ENCODE measurements at regions not wholly inside any gene's neighbourhood (a gene's known extent, or its start where the extent isn't known, plus 50 kb on each side); places are given as distances from the start of the nearest gene placed in this dataset.
A peak's percentile ranks its signal among the peaks of the same experiment; 100 is the strongest.
"Not testable (repeated sequence)": the region's sequence is repeated elsewhere in the genome, so short reads cannot be mapped to it uniquely, and the experiment has no call there.

DNA sequence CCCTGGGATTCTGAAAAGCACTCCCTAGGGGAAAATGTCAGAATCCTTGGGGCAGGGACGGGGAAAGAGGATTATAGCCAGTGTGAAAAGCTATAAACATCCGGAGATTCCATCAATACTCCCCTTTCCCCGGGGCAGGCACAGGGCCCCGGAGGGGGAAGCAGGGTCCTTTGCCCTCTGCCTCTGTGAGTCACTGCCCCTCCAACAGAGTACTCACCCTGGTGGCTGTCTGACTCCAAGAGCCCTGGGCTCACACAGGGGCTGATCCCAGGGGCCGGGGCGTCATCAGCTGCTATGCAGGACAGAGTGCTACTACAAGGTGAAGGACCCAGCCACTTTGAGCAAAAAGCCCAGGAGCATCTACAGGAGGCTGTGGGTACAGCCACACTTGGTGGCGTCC, 133.0 kb upstream of the PRR20G start:
- no peak overlapping the region for H3K4me3 Mint-ChIP-seq
- H3K27me3 Mint-ChIP-seq, result peaks cover 42% of the 10 kb centered on the region
- no peaks in the 10 kb centered on the region for H3K9me3 Mint-ChIP-seq (ENCODE audit: low read depth)
- H3K27ac Mint-ChIP-seq, result no peak overlapping the region
- H3K36me3 Mint-ChIP-seq (ENCODE audit: low read depth), result no peaks in the 10 kb centered on the region
- POLR2A ChIA-PET, result no interaction called here
- DNase-seq (no peak), ATAC-seq (no peak)
- CTCF ChIA-PET, result no interaction called here
- no peaks in the 10 kb centered on the region for H3K4me1 Mint-ChIP-seq
- intact Hi-C loops (cut with DNase I, micrococcal nuclease), result no loop called here

DNA sequence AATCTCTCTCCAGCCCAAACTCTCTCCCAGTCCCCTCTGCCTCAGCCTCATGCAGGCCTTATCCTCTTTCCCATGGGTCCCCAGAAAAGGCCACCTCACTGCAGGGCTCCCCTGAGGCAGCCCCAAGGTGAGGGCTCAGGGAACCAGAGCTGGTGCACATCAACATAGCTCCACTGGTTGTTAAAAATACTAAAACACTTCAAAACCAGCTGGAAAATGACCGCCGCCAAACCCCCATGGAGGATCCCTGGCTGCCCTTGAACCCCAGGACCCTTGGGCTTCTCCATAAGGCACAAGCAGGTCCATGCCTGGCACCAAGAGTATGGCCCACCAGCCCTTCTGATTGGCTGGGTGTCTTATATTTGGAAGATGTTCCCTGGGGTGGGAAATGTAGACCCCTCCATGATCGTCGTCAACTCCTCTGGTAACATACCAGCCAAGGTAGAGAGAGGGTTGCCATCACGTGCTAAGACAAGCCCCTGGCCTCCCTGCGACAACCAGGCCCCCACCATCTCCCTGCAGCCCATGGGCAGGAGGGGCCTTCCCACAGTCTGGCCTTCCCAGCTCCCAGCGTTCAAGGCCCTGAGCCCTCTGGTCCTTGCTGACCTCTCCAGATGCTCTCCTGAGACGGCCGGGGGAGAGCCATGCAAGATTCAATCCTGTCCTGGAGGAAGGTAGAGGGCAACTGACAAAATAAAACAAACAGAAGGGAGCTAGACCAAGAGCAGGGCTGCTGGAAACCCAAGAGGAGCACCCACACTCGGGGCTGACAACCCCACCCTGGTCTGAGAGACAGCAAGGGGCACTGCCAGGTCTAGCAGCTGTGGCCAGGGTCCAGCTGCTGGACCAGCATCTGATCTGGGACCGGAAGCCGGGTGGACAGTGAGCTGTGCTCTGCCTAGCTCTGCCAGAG, 132.1 kb upstream of the PRR20G start:
- Mint-ChIP-seq H3K9me3 (ENCODE audit: low read depth) (no peaks in the 10 kb centered on the region), H3K27me3 (peaks cover 47% of the 10 kb centered on the region), H3K27ac (no peak overlapping the region), H3K4me1 (no peaks in the 10 kb centered on the region), H3K36me3 (ENCODE audit: low read depth) (no peaks in the 10 kb centered on the region), H3K4me3 (no peak overlapping the region)
- intact Hi-C loops (cut with DNase I, micrococcal nuclease), result no loop called here
- CTCF ChIA-PET, result no interaction called here
- POLR2A ChIA-PET, result no interaction called here
- ATAC-seq, result no peak
- no peak for DNase-seq

DNA sequence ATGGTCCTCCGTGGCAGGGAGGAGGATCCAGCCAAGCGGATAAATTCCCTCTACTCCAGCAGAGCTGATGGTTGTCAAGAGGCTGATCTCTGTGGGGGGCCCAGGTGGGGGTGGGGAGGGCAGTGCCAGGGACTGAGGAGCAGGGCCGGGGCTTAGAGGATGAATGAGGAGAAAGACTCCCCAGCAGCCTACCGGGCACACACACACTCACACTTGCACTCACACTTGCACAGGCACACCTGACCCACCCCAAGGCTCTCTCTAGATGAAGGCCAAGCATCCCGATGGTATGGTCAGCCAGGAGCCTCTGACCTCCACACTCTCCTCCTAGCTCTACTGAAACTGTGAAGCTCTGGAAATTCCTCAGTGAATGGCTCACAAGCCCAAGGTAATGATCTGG, 131.3 kb upstream of the PRR20G start:
- H3K27me3 Mint-ChIP-seq, result peaks cover 44% of the 10 kb centered on the region
- DNase-seq, result no peak
- no peak overlapping the region for H3K27ac Mint-ChIP-seq
- no peak overlapping the region for H3K4me3 Mint-ChIP-seq
- no peak for ATAC-seq
- intact Hi-C loops (cut with DNase I, micrococcal nuclease), result no loop called here
- ChIA-PET POLR2A (no interaction called here), CTCF (no interaction called here)
- no peaks in the 10 kb centered on the region for H3K4me1 Mint-ChIP-seq
- H3K9me3 Mint-ChIP-seq (ENCODE audit: low read depth), result no peaks in the 10 kb centered on the region
- H3K36me3 Mint-ChIP-seq (ENCODE audit: low read depth), result no peaks in the 10 kb centered on the region

DNA sequence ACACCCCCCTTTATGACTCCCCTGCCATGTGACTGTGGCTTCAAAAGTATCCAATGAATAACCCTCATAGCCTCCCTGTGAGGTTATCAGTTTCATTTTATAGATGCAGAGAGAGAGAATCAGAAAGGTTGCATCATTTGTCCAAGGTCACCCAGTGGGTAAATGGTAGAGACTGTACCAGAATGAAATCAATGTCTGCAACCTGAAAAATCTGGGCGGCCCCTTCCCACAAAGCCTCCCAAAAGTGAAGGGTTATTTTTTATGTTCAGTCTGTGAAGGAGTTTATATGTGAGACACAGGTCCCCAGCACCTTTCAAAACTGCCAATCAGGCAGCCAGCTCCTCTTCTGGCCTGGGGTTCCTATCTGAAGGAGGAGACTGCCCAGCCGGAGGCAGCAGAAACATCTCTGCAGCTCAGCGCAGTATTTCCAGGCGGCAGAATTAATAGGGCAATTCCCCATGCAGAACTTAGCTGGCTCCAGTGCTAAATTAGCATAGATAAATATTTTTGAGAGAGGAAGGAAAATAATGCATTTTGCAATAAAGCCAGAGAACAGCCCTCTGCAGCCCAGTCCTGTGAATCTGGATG, 130.8 kb upstream of the PRR20G start:
- DNase-seq, result no peak
- intact Hi-C loops (cut with DNase I, micrococcal nuclease), result no loop called here

DNA sequence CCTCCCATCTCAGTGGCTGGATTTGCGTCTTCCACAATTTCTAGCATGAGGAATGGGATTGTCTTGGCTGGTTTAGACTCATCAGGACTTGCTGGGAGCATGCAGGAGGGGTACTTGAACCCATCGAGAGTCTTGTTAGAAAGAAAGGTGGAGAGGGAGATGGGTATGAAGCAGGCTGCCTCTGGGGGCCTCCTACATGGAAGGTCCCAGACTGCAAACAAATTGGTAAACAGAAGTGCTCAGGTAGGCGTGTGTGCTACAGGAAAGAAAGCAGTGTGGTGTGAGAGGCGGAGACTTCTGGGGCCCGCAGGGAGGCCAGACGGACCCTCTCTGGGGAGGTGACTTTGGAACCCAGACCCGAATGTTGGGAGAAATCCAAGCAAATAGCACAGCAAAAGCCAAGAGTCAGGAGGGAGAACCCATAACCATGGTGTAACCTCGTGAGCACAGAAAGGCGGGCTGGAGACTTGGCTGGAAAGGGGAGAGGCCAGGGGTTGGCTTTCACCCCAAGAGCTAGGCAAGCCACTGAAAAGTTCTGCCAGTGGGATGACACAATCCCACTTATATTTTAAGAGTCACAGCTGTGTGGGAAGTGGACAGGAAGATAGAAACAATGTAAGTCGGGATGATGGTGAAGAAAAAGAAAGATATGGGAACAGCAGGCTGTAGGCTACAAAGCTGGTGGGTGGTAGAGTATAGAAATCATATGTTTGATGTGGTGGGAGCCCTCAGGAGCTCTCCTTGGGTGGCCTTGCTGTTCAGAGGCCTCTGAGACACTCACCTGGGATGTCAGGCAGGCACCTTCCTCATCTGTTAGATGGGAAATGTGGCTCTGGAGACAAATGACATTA, 130.1 kb upstream of the PRR20G start:
- intact Hi-C loops (cut with DNase I, micrococcal nuclease), result no loop called here
- Mint-ChIP-seq H3K27me3 (peaks cover 45% of the 10 kb centered on the region), H3K36me3 (ENCODE audit: low read depth) (no peaks in the 10 kb centered on the region), H3K27ac (no peak overlapping the region), H3K4me3 (no peak overlapping the region), H3K9me3 (ENCODE audit: low read depth) (no peaks in the 10 kb centered on the region), H3K4me1 (no peaks in the 10 kb centered on the region)
- ChIA-PET POLR2A (no interaction called here), CTCF (no interaction called here)
- ATAC-seq (no peak), DNase-seq (no peak)

More for the DNA sequence above, 130.8 kb upstream of the PRR20G start:
- Mint-ChIP-seq H3K27ac (no peak overlapping the region), H3K36me3 (ENCODE audit: low read depth) (no peaks in the 10 kb centered on the region), H3K27me3 (peaks cover 44% of the 10 kb centered on the region), H3K9me3 (ENCODE audit: low read depth) (no peaks in the 10 kb centered on the region), H3K4me1 (no peaks in the 10 kb centered on the region), H3K4me3 (no peak overlapping the region)
- peak; percentile 55 for ATAC-seq
- ChIA-PET CTCF (no interaction called here), POLR2A (no interaction called here)

DNA sequence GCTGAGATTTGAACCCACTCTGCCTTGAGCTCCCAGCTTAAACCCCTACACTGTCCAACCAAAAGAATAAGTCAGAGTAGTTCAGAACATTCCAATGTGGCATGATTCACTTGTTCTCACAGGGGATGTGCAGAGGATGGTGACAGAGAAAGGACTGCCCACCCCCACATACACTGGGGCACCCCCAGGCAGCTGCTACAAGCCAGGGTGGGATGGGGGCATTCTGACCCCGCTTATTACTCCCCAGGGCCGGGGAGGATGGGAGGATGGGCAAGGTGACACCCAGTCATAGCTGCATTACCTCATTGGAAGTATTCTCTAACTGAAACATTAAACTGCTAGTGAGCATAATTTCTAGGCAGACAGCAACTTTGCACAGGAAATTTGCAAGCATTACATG, 126.0 kb upstream of the PRR20G start:
- POLR2A ChIA-PET, result no interaction called here
- intact Hi-C loops (cut with DNase I, micrococcal nuclease), result no loop called here
- Mint-ChIP-seq H3K27ac (no peak overlapping the region), H3K27me3 (peaks cover 39% of the 10 kb centered on the region), H3K9me3 (ENCODE audit: low read depth) (no peaks in the 10 kb centered on the region), H3K36me3 (ENCODE audit: low read depth) (no peaks in the 10 kb centered on the region), H3K4me1 (no peaks in the 10 kb centered on the region), H3K4me3 (no peak overlapping the region)
- ATAC-seq (no peak), DNase-seq (no peak)
- CTCF ChIA-PET, result no interaction called here

DNA sequence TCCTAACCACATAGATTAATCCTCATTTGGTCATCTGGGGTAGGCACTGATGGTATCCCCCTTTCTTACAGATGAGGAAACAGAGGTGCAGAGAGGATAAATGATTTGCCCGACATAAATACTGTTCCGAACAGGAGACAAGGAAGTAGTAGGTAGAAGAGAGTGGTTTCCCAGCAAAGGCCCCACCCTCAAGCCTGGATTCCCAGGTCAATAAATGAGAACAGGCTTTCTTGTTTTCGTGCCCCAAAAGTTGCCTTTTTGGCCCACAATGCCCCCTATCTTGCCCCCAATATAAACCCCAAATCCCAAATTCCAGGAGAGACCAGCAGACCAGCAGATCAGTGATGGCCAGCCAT, 125.5 kb upstream of the PRR20G start:
- H3K27ac Mint-ChIP-seq, result no peak overlapping the region
- no peaks in the 10 kb centered on the region for H3K9me3 Mint-ChIP-seq (ENCODE audit: low read depth)
- intact Hi-C loops (cut with DNase I, micrococcal nuclease), result no loop called here
- ChIA-PET POLR2A (no interaction called here), CTCF (no interaction called here)
- no peak for ATAC-seq
- no peaks in the 10 kb centered on the region for H3K36me3 Mint-ChIP-seq (ENCODE audit: low read depth)
- H3K27me3 Mint-ChIP-seq, result peaks cover 37% of the 10 kb centered on the region
- DNase-seq, result no peak
- H3K4me3 Mint-ChIP-seq, result no peak overlapping the region
- H3K4me1 Mint-ChIP-seq, result no peaks in the 10 kb centered on the region

DNA sequence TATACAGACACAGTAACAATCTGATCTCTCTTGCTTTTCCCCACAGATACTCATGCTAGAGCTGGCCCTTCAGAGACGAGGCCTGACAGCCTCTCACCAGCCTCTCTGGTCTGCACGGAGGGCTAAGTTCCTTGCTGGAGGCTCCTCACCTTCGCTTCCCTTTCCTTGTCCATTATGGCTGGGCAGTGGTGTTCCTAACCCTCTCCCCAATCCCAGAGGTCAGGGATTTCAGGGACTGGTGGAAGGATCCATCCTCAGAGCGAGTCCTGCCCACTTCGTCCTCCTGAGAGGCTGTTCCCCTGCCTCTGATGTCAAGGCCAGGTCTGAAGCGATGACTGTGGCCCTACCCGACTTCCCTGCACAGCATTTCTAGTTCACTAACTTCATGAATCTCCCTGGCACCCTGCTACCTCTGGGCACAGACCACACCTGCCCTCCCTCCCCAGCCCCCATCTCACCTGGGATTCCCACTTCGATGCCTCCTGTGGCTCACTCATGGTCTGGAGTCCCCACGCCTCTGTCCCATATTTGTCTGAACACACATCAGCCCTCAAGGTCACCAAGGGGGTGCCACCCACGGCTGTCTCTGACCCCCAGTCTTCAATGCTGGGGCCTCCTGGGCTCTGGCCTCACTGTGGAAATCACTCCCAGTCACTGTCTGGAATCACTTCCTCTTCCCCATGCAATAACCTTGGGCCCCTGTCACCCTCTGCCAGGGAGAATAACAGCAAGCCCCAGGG, 124.9 kb upstream of the PRR20G start:
- DNase-seq (no peak), ATAC-seq (no peak)
- no peaks in the 10 kb centered on the region for H3K4me1 Mint-ChIP-seq
- no peak overlapping the region for H3K27ac Mint-ChIP-seq
- no peak overlapping the region for H3K4me3 Mint-ChIP-seq
- CTCF ChIA-PET, result no interaction called here
- H3K36me3 Mint-ChIP-seq (ENCODE audit: low read depth), result no peaks in the 10 kb centered on the region
- H3K27me3 Mint-ChIP-seq, result peaks cover 37% of the 10 kb centered on the region
- POLR2A ChIA-PET, result no interaction called here
- no peaks in the 10 kb centered on the region for H3K9me3 Mint-ChIP-seq (ENCODE audit: low read depth)
- intact Hi-C loops (cut with DNase I, micrococcal nuclease), result no loop called here

DNA sequence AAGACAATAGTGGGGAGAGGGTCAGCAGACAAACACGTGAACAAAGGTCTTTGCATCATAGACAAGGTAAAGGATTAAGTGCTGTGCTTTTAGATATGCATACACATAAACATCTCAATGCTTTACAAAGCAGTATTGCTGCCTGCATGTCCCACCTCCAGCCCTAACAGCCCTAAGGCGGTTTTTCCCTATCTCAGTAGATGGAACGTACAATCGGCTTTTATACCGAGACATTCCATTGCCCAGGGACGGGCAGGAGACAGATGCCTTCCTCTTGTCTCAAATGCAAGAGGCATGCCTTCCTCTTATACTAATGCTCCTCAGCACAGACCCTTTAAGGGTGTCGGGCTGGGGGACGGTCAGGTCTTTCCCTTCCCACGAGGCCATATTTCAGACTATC, 124.0 kb upstream of the PRR20G start:
- intact Hi-C loops (cut with DNase I, micrococcal nuclease); H3K4me3 Mint-ChIP-seq; POLR2A ChIA-PET; ATAC-seq; CTCF ChIA-PET; H3K36me3 Mint-ChIP-seq (ENCODE audit: low read depth); H3K9me3 Mint-ChIP-seq (ENCODE audit: low read depth); H3K4me1 Mint-ChIP-seq; DNase-seq; H3K27ac Mint-ChIP-seq: not testable (repeated sequence)
- peaks cover 31% of the 10 kb centered on the region for H3K27me3 Mint-ChIP-seq

DNA sequence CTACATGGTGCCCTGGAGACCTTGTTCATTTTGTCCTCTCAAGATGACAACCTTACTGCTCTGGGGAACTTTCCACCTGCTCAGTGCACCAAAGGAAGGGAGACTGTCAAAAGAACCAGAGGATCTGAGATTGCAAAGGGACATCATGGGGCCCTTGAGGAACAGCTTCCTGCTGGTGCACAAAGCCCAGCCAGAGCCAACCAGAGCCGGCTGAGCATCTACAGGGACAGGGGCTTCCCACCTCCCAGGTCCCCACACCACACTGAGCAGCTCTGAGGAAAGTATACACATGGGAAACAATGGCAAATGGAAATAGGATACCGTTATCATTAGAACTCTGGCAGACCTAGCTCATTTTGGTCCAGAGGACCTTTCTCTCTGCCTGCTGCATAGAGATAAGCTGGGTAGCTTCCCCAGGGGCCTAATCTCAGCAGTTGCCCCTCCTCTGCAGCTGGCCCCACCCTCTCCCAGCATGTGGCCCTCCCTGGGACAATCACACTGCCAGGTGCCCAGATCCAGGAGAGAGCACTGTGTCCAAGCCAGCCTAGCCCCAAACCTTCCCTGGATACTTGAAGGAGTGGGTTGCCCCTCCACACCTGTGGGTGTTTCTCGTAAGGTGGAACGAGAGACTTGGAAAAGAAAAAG, 123.4 kb upstream of the PRR20G start:
- DNase-seq (no peak), ATAC-seq (no peak)
- H3K36me3 Mint-ChIP-seq (ENCODE audit: low read depth), result no peaks in the 10 kb centered on the region
- peaks cover 28% of the 10 kb centered on the region for H3K27me3 Mint-ChIP-seq
- intact Hi-C loops (cut with DNase I, micrococcal nuclease), result no loop called here
- H3K4me1 Mint-ChIP-seq, result no peaks in the 10 kb centered on the region
- ChIA-PET POLR2A (interaction anchor here (0.6 kb wide), 1 partner anchor 51 kb away, joined by 3 read pairs; no protein-coding TSS in a partner anchor), CTCF (no interaction called here)
- no peak overlapping the region for H3K27ac Mint-ChIP-seq
- no peaks in the 10 kb centered on the region for H3K9me3 Mint-ChIP-seq (ENCODE audit: low read depth)
- no peak overlapping the region for H3K4me3 Mint-ChIP-seq

DNA sequence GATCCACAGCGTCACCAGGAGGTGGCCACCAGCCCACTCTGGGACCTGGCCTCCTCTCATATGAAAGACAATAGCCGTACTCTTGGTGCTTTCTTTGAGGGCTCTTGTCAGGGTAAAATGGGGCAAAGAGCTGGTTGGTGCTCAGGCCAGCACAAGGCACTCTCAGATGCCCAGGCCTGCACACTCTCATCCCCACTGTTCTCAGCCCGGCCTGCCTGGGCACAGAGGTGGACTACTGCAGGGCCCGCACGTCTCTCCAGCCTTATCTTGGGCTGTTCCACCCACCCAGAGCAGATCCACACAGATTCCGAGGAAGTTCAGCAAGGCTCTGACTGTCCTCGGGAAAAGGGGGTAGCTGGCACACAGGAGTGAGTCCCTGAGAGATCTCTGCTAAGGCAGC, 122.8 kb upstream of the PRR20G start:
- Mint-ChIP-seq H3K4me1 (no peaks in the 10 kb centered on the region), H3K27me3 (peaks cover 26% of the 10 kb centered on the region), H3K9me3 (ENCODE audit: low read depth) (no peaks in the 10 kb centered on the region), H3K4me3 (no peak overlapping the region), H3K36me3 (ENCODE audit: low read depth) (no peaks in the 10 kb centered on the region), H3K27ac (no peak overlapping the region)
- CTCF ChIA-PET, result no interaction called here
- no peak for ATAC-seq
- intact Hi-C loops (cut with DNase I, micrococcal nuclease), result no loop called here
- POLR2A ChIA-PET, result interaction anchor here (0.6 kb wide), 1 partner anchor 51 kb away, joined by 3 read pairs; no protein-coding TSS in a partner anchor
- no peak for DNase-seq

Measured in activated CD4-positive, alpha-beta T cell treated with anti-CD3 and anti-CD28 coated beads for 36 hours (primary cell).